Suprapubic skin (tissue), 4 donors: ENCODE measurements at regions not wholly inside any gene's neighbourhood (a gene's known extent, or its start where the extent isn't known, plus 50 kb on each side); places are given as distances from the start of the nearest gene placed in this dataset.

ENCODE experiments used
- DNase-seq, 2 donors: peaks; one replicate each; pipeline ENCODE4 v3.0.0-alpha.2; 2019; ENCODE audit warnings: low spot score in 2 of 2
- H3K27ac ChIP-seq: fragments of 200-600 bp; sonication (generic); one replicate; pipeline ENCODE4 v1.5.1; 2019
- H3K27me3 ChIP-seq: fragments of 200-600 bp; sonication (generic); one replicate; pipeline ENCODE4 v1.5.1; 2019
- H3K36me3 ChIP-seq: fragments of 200-600 bp; sonication (generic); one replicate; pipeline ENCODE4 v1.5.1; 2019
- H3K4me1 ChIP-seq: fragments of 200-600 bp; sonication (generic); one replicate; pipeline ENCODE4 v1.5.1; 2019
- H3K4me3 ChIP-seq: fragments of 200-600 bp; sonication (generic); one replicate; pipeline ENCODE4 v1.5.1; 2019; ENCODE audit warnings: mild to moderate bottlenecking
- H3K9me3 ChIP-seq: fragments of 200-600 bp; sonication (generic); one replicate; pipeline ENCODE4 v1.5.1; 2019
- CTCF ChIP-seq, 2 donors: fragments of 200-600 bp in 1 of 2; fragments of 450-650 bp in 1 of 2; sonication (generic) in 1 of 2; IDR thresholded peaks; one replicate each; pipeline ENCODE4 v1.5.1; 2016 to 2019; ENCODE audit warnings: antibody characterized with exemption in 2 of 2, mild to moderate bottlenecking in 1 of 2, moderate library complexity in 1 of 2
- EP300 ChIP-seq: sonication (generic); formaldehyde crosslinking; IDR thresholded peaks from one replicate; pipeline ENCODE4 v1.6.1; 2017; ENCODE audit warnings: antibody characterized with exemption
- POLR2A ChIP-seq, 2 donors: fragments of 450-650 bp; IDR thresholded peaks; one replicate each; pipeline ENCODE4 v1.6.1; 2017; ENCODE audit warnings: antibody characterized with exemption in 2 of 2, mild to moderate bottlenecking in 2 of 2, moderate library complexity in 2 of 2
- POLR2AphosphoS5 ChIP-seq, 3 donors: sonication (generic); formaldehyde crosslinking; IDR thresholded peaks; one replicate each; pipeline ENCODE4 v1.6.1; 2017; ENCODE audit warnings: antibody characterized with exemption in 3 of 3
- WGBS: methylation state at CpG from one replicate; pipeline ENCODE4 v1.1.5; 2018; 5-methylcytosine and 5-hydroxymethylcytosine counted together

- Histone ChIP-seq H3K4me1 (no peaks in the 10 kb centered on the region), H3K9me3 (no peaks in the 10 kb centered on the region), H3K27ac (no peak overlapping the region), H3K27me3 (no peaks in the 10 kb centered on the region), H3K4me3 (no peak overlapping the region), H3K36me3 (no peaks in the 10 kb centered on the region)
- TF ChIP-seq EP300: no peak
- TF ChIP-seq CTCF (IDR thresholded peaks at IDR 0.05): peak; percentile 11 to 61
- peak in 1 of 2 donors; percentile 77 for DNase-seq
- WGBS: 54% methylated on average over 5 of the region's 6 CpGs
Observed at GRCh38 chr15:70362886-70363285, 265.2 kb upstream of the TLE3 start.

GRCh38 chr15:70362350-70362749 is 264.6 kb upstream of the TLE3 start:
- no peaks in the 10 kb centered on the region for H3K9me3 ChIP-seq
- TF ChIP-seq POLR2A (IDR thresholded peaks at IDR 0.05): no peak
- TF ChIP-seq POLR2AphosphoS5 (IDR thresholded peaks at IDR 0.05): no peak
- no peak for TF ChIP-seq EP300
- no peak for TF ChIP-seq CTCF (IDR thresholded peaks at IDR 0.05)
- H3K27me3 ChIP-seq: no peaks in the 10 kb centered on the region
- H3K4me3 ChIP-seq: no peak overlapping the region
- H3K4me1 ChIP-seq: no peaks in the 10 kb centered on the region
- no peak overlapping the region for H3K27ac ChIP-seq
- peak in 1 of 2 donors; percentile 57 for DNase-seq
- H3K36me3 ChIP-seq: no peaks in the 10 kb centered on the region
- WGBS: 64% methylated on average over 3 of the region's 3 CpGs

GRCh38 chr15:70361891-70362290 is 264.2 kb upstream of the TLE3 start:
- no peaks in the 10 kb centered on the region for H3K36me3 ChIP-seq
- H3K4me1 ChIP-seq: no peaks in the 10 kb centered on the region
- H3K9me3 ChIP-seq: no peaks in the 10 kb centered on the region
- H3K4me3 ChIP-seq: no peak overlapping the region
- TF ChIP-seq CTCF (IDR thresholded peaks at IDR 0.05): no peak
- no peak for TF ChIP-seq POLR2AphosphoS5 (IDR thresholded peaks at IDR 0.05)
- no peak for TF ChIP-seq EP300
- no peak for TF ChIP-seq POLR2A (IDR thresholded peaks at IDR 0.05)
- H3K27me3 ChIP-seq: no peaks in the 10 kb centered on the region
- WGBS: 93% methylated on average over 11 of the region's 11 CpGs
- DNase-seq: no peak
- H3K27ac ChIP-seq: no peak overlapping the region

GRCh38 chr15:70361106-70361505 is 263.4 kb upstream of the TLE3 start:
- Histone ChIP-seq H3K27ac (no peak overlapping the region), H3K9me3 (no peaks in the 10 kb centered on the region), H3K4me1 (no peaks in the 10 kb centered on the region), H3K36me3 (no peaks in the 10 kb centered on the region), H3K27me3 (no peaks in the 10 kb centered on the region), H3K4me3 (no peak overlapping the region)
- no peak for DNase-seq
- 93% methylated on average over 2 of the region's 2 CpGs for WGBS
- TF ChIP-seq POLR2AphosphoS5 (IDR thresholded peaks at IDR 0.05): no peak
- TF ChIP-seq CTCF (IDR thresholded peaks at IDR 0.05): no peak
- no peak for TF ChIP-seq EP300
- TF ChIP-seq POLR2A (IDR thresholded peaks at IDR 0.05): no peak

- 96% methylated on average over 14 of the region's 14 CpGs for WGBS
- no peak for TF ChIP-seq EP300
- TF ChIP-seq POLR2AphosphoS5 (IDR thresholded peaks at IDR 0.05): no peak
- no peak for TF ChIP-seq POLR2A (IDR thresholded peaks at IDR 0.05)
- no peak for TF ChIP-seq CTCF (IDR thresholded peaks at IDR 0.05)
- peaks cover 10% of the 10 kb centered on the region for H3K27me3 ChIP-seq
Observed at GRCh38 chr15:70358871-70359647, 261.3 kb upstream of the TLE3 start.

More at GRCh38 chr15:70358871-70359647, 261.3 kb upstream of the TLE3 start:
- no peaks in the 10 kb centered on the region for H3K9me3 ChIP-seq
- no peak overlapping the region for H3K27ac ChIP-seq
- peak in 1 of 2 donors; percentile 77 for DNase-seq
- no peaks in the 10 kb centered on the region for H3K4me1 ChIP-seq
- H3K36me3 ChIP-seq: no peaks in the 10 kb centered on the region
- no peak overlapping the region for H3K4me3 ChIP-seq
